CD4-positive, alpha-beta T cell treated with Interleukin-21 for 1 hour (primary cell): ENCODE measurements at regions not wholly inside any gene's neighbourhood (a gene's known extent, or its start where the extent isn't known, plus 50 kb on each side); places are given as distances from the start of the nearest gene placed in this dataset.
"Not testable (repeated sequence)": the region's sequence is repeated elsewhere in the genome, so short reads cannot be mapped to it uniquely, and the experiment has no call there.

Source experiments
- DNase-seq: peaks from one replicate; pipeline ENCODE4 v3.0.0-alpha.2; 2020

DNA sequence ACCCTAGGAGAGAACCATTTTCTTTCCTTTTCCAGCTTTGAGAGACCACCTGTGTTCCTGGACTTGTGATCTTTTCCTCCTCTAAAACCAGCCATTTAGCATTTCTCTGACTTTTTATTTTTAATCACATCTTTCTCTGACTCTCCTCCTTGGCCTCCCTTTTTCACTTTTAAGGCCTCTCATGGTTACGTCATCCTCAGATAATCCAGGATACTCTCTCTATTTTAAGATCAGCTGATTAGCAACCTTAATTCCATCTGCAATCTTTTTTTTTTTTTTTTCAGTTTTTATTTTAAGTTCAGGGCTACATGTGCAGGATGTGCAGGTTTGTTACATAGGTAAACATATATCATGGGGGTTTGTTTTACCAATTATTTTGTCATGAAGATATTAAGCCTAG is 54.0 kb downstream of the RFPL4B start:
- no peak for DNase-seq

DNA sequence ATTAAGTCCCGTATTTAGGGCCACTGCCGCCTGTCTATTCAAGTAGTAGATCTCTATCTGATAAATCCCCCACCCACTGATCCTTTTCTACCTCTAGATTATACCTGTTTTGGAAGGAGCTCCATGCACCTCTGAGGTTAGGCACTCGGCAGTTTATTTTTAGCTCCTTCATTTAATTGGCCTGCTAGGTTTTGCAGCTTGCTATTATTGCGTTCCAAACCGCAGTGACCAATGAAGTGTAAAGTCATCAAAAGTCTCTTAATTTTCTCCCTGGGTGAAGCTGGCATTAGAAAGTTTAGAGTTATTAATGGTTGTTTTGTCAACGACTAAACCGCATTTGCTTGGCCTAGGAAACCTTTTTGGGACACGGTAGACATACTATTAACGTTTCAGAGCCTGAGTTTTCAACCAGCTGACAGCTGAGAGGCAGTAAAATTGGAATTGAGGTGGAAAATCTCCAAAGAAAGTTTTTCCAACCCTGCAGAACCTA is 60.0 kb downstream of the RFPL4B start:
- DNase-seq: no peak

DNA sequence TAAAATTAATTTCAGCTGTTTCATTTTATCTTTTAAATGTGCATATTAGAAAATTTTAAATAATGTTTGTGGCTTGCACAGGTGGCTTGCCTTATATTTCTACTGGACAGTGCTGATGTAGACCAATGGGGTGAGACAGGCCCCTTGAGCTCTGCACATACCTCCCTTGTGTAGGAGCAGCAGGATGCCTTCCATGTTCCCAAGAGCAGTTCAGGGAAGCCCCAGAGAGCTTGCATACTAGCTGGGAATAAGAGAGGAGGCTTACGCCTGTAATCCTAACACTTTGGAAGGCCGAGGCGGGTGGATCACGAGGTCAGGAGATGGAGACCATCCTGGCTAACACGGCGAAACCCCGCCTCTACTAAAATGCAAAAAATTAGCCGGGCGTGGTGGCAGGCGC is 61.4 kb downstream of the RFPL4B start:
- DNase-seq: no peak

DNA sequence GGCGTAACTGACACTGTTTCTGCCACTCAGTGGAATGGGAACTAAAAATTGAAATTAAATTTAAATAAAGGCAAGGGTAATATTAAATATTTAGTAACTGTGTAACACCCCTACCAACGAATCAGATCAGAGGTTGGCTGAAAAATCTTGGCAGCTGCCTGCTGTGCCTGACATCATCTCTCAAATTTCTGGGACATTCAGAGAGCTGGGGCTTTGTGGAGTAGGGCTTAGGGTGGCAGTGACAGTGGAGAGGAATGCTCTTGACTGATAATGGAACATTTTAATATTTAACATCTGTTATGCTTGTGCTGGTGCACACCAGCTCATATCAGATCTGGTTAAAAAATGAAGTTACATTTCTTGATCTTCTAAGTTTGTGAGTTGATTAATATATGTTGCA is 62.2 kb downstream of the RFPL4B start:
- no peak for DNase-seq

DNA sequence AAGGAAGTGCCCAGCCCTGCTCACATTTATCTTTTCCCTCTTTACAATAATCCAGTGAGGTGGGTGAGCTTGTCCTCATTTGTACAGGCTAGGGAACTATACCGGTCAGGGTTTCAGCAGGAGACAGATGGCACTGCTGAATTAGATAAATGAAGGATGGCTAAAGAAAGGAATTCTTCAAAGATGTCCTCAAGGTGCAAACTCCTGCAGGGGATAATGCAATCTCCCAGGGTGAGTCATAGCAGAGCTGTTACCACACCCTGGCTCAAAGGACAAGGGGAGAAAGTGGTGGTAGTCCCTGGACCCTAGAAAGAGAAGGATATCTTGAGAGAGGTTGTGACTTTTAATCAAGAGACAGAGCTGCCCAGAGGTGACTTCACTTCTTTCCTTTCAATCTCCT is 66.7 kb downstream of the RFPL4B start:
- DNase-seq: no peak

DNA sequence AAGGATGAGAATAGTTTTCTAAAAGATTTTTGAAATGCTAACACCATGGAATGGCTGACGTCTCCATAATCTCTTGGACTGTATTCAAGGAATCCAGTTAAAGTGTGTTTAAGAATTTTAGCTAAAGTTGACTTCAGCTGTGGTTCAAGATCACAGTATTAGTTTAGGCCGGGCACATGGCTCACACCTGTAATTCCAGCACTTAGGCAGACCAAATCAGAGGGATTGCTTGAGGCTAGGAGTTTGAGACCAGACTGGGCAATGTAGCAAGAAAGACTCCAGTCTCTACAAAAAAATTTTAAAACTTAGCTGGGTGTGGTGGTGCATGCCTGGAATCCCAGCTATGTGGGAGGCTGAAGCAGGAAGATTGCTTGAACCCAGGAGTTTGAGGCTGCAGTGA is 68.2 kb downstream of the RFPL4B start:
- no peak for DNase-seq

DNA sequence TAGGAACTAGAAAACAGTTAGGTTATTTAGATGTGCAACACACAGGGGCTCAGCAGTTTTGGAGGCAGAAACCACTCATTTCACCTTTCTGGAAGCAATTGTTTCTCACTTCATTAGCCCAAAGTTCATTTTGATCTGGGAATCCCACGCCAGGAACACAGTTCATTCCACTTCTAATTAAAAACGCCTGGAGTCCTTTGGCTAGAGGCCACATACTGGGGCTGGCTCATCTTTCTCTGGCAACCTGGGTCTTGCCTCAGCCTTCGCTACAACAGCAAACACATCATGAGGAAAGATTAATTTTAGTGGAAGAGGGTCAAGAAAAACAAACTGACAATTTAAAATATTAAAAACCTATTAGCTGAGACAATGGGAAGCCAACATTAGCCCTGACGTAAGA is 69.7 kb downstream of the RFPL4B start:
- no peak for DNase-seq

DNA sequence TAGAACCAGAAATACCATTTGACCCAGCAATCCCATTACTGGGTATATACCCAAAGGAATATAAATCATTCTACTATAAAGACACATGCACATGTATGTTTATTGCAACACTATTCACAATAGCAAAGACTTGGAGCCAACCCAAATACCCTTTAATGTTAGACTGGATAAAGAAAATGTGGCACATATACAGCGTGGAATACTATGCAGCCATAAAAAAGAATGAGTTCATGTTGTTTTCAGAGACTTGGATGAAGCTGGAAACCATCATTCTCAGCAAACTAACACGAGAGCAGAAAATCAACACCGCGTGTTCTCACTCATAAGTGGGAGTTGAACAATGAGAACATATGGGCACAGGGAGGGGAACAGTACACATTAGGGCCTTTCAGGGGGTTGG is 79.9 kb downstream of the RFPL4B start:
- DNase-seq: not testable (repeated sequence)

DNA sequence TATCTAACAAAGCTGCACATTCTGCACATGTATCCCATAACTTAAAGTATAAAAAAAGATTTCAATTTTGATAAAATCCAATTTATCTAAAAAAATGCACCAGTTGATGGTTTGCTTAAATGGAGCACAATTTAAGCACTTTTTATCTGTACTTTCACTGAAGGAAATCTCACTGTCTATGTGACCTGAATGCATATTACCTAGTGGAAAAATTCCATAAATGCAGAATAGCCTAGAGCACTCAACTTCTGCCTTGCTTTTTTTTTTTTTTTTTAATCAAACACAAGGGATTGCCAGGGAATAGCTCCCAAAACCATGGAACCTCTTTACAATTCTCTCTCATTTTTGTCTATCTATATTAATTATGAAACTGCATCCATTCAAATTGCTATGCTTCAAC is 80.4 kb downstream of the RFPL4B start:
- DNase-seq: no peak

DNA sequence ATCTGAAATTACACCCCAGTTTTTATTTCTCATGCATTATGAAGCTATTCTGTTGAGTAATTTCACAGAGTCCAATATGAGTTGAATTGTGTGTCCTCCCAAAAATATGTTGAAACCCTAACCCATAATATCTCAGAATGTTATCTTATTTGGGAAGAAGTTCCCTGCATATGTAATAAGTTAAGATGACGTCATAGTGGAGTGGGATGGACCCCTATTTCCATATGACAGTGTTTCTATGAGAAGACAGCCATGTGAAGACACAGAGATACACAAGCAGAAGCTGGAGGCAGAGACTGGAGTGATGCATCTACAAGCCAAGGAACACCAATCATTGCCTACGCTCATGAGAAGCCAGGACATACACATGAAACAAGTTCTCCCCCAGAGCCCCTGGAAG is 81.3 kb downstream of the RFPL4B start:
- DNase-seq: no peak

DNA sequence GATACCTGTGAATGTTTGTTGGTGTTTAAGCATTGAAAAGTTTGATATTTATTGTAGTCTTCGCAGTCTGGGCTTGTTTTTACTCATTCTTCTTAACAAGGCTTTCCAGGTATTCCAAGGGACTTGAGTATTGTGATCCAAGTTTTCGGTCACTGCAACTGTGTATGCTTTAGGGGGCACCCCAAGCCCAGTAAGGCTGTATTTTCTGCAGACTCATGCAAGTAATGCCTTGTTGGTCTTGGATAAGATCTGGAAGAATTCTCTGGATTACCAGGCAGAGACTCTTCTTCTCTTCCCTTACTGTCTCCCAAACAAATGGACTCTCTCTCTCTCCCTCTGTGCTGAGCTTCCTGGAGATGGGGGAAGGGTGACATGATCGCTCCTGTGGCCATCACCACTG is 82.1 kb downstream of the RFPL4B start:
- no peak for DNase-seq

DNA sequence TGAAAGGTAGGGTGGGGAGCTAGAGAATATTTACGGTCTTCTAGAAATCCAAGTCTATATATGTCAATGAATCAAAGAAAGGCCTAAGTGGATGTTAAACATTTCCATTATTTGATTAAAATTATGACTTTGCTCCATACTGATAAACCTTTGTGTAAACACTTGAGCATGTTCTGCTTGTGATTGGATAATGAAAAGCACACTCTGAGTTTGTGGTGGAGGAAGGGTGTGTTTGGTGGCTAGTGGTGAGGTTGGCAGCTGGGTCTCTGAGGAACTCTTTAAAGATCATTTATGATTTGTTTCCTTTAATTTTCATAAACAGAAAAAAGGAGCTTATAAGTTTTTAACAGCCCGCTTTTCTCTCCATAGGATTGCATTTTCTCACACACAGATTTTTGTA is 84.7 kb downstream of the RFPL4B start:
- no peak for DNase-seq

DNA sequence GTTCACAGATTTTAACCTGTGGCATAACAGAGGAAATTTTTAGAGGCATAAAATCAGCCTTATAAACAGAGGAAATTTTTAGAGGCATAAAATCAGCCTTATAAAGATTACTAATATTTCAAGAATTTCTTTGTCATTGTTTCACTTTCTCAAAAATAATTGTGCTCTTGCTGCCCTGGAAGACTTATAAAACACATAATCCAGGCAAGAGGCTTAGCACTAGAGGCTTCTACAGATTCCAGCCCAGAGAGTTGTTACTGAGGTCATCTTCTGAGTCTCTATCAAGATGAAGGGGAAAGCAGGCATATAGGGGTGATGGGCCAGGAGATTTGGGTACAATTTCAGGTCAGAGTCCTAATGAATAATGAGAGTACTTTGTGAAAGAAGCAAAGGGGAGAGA is 85.7 kb downstream of the RFPL4B start:
- DNase-seq: no peak

DNA sequence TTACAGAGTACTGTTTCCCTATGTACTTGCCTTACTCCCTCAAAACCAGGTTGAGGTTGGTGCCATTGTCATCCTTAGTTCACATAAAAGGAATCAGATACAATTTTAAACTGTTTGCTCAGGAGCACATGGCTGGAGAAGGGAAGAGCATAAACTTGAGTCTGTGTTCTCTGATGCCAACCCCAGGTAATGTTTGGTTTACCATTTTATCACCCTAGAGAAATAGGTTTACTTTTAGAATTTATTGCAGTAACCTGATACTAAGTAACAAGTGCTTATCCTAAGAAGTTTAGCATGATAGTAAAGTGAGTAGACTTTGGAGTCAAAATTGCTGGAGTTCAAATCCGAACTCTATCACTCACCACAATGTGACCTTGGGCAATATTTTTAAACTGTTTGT is 86.3 kb downstream of the RFPL4B start:
- DNase-seq: no peak

DNA sequence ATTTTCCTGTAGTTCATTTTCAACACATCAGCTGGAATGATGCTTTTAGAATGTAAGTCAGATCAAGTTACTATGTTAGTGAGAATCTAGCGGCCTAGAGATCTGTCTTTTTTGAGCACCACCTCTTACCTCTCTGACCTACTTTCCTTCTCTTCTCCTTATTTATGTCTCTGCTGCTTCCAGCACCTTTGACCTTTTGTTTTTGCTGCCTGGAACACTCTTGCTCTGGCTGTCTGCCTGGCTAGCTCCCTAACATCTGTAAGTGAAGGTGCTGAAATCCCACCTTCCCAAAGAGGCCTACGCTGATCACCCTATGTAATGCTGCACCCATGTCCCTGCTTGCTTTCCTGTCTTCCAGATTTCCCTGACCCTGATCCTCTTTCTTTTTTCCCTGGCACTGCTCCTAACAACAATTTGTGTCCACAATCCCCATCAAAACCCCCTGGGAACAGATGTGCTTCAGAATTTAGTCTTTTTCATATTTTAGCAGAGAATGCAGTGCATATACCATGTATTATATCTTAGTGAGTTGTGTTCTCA is 87.8 kb downstream of the RFPL4B start:
- DNase-seq: no peak

DNA sequence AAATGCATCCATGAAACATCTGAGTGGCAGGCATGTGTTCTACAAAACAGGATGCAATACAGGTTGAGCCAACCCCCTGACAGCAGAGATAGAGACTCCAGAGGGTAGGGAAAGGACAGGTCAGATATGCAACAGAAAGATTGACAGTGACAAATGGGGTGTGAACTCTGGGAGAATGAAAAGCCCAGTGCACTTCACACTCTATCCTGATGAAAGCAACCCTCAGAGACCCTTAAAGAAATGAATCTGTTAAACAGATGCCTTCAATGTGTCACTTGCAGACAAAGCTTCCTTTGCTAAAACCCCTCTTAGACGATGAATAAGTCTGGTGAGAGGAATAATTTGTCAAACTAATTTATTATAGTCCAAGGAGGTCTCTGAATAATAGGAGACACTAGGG is 89.9 kb downstream of the RFPL4B start:
- DNase-seq: no peak

DNA sequence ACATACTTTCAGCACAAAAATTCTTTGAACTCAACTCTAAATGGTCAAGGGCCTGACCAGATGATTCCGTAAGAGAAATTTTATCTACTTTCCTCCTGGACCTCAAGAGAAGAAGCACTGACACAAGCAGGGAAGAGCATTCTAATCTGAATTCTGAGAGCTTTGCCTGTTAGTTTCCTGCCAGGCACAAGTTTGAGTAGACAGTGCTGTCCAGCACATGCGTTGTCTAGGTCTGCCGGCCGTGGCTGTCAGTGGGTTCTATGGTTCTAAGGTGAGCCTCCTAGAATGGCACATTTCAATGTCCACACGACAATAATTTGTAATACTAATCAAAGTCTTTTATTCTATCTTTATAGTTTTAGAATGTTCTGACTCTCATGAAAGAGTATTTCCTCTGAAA is 91.9 kb downstream of the RFPL4B start:
- no peak for DNase-seq

DNA sequence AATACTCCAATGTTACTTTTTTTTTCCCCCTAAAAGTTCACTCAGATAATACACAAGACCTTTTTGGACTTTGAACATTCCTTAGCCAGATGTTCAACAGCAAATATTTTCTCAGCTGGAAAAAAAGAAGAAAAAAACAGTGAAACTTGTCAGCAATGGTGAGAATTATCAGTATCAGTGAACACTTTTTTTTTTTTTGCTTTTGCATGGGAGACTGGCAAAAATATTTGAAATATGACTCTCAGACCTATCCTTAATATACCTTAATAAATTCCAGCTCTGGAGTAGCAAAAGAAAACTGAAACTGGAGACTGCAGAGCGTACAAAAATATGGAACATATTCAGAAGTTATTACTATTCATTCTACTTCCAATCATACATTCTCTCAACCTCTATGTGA is 92.3 kb downstream of the RFPL4B start:
- DNase-seq: no peak

DNA sequence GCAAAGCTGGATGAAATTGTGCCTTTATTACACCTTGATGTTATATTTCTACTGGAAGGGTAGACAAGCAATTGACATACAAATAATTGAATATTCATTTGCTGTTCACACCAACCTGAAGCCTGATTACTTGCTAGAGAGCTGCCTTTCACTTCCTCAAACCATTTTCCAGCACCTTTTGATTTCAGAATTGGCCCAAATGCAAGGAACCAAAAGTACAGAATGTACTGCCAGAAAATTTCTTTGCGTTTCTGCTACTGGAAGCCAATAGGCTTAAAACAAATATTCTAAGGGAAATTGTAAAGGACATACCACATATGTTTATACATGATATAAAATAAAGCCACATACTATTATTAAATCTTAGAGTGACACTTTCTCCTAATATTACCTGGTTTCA is 94.5 kb downstream of the RFPL4B start:
- DNase-seq: no peak

DNA sequence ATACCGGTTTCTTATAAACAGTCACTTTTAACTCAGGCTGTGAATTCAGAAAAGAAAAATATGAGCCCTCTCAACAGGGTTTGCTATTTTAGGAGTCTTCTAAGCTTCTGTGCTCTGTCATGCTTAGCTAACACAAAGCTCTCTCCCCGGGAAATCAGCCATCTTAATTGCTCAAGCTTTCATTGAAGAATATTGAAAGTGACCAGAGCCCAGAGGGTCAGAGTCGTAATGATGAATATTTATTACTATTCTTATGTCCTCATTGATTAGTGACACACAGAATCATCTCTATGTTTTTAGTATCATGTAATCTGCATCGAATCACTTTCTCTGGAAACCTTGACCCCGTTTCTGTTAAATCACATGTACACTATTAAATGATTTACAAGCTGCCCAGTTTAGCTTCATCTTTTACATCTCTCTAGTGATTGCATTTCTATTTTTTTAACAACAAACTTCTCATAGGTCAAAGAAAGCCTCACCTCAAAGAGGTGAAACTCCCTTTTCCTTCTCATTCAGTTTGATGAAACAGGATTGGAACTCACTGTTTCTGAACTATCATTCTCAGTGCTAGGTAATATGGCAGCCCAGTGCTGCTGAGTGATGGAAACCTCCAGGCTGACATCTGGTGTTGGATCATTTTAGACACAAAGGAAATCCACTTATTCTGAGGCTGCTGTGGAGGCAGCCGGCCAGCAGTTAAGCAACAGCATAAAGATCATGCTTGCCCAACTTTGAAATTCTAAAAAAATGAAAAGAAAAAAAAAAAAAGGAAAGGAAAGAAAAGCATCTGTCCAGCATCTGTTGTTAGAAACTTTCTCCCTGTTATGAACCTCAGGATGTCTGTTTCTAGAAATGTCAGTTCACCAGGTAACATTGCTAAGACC is 96.3 kb downstream of the RFPL4B start:
- DNase-seq: no peak

DNA sequence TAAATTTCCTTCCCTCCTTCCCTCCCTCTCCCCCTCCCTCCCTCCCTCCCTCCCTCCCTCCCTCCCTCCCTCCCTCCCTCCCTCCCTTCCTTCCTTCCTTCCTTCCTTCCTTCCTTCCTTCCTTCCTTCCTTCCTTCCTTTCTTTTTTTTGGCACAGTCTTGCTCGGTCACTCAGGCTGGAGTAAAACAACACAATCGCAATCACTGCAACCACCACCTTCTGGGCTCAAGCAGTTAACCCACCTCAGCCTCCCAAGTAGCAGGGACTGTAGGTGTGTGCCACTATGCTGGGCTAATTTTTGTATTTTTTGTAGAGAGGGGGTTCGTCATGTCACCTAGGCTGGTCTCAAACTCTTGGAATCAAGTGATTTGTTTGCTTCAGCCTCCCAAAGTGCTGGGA is 101.7 kb downstream of the RFPL4B start:
- not testable (repeated sequence) for DNase-seq

DNA sequence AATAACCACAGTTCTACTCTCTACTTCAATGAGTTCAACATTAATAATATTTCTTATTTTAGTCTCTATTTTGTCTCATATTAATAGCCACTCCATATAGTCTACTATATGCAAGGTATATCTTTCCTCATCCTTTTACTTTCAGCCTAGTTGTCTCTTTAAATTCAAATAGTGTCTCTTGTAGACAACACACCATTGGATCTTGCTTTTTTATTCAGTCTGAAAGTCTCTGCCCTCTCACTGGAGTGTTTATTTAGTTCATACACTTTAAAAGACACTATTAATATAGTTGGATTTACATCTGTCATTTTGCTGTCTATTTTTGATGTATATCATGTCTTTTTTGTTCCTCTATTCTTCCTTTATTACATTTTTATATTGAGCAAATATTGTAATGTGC is 103.5 kb downstream of the RFPL4B start:
- DNase-seq: no peak

DNA sequence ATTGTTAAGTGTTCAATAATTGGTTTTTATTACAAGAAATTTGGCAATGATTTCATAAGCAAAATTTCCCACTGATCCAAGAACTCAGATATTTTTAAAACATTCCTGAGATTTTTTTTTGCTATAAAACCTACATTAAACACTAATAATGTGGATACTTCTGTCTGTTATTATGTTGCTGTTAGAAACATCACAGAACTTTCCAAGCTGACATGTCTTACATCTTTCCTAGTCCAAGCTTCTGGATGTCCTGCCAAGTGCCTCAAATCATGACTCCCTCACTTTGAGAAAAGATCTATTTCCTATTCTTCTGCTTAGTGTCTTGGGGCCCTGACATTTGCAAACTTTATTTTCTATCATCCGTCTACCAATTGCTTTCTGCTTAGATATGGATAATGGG is 110.8 kb downstream of the RFPL4B start:
- DNase-seq: no peak

DNA sequence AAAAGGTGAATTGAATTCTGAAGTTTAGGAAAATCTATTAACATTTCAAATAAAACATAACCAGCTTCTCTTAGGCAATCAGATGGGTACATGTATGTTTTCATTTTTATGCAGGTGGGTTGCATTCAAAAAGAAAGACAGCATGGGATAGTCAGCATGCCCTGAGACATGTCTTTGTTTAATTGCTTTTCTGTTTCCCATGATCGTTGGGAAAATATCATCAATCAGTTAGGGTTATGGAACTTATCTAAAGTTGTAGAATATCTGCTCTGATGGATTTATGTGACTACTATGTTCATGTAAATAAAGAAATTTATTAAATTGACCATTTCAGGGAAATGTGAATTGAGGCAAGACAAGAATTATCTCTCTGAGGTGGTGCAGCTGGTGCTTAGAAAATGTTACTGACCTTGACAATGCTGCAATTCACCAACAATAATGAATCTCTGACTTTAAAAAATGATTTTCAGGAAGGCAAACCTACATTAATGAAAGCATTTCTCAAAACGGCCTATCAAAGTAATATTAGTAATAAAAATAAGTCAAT is 112.7 kb downstream of the RFPL4B start:
- no peak for DNase-seq
